ENCODE measurements at regions not wholly inside any gene's neighbourhood (a gene's known extent, or its start where the extent isn't known, plus 50 kb on each side); places are given as distances from the start of the nearest gene placed in this dataset.

DNA sequence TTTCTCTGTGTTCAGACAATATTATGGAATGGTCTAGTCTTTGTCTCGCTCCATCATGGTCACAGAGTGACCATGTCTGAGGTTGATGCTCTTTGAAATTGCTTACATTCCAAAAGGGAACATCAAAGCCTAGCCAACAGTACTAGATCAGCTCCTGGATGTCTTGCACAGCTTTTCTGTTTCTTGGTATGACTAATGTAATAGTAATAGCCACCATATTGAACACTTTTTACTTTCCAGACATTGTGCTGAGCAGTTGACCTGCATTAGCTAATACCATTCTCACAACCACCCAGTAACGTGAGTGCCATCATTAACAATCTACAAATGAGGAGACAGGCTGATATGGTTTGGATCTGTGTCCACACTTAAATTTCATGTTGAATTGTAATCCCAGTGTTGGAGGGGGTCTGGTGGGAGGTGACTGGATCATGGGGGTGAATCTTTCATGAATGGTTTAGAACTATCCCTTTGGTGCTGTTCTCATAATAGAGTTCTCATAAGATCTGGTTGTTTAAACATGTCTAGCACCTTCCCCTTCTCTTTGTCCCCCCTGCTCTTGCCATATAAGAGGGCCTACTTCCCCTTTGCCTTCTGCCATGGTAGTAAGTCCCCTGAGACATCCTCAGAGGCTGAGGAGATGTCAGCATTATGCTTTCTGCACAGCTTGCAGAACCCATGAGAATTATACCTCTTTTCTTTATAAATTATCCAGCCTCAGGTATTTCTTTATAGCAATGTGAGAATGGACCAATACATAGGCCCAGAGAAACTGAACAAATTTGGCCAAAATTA is 577.5 kb upstream of the CLINT1 start:
- no peak overlapping the region for H3K4me3 ChIP-seq (ENCODE audit: low read depth, low read length)
- TF ChIP-seq, protein P1, sequence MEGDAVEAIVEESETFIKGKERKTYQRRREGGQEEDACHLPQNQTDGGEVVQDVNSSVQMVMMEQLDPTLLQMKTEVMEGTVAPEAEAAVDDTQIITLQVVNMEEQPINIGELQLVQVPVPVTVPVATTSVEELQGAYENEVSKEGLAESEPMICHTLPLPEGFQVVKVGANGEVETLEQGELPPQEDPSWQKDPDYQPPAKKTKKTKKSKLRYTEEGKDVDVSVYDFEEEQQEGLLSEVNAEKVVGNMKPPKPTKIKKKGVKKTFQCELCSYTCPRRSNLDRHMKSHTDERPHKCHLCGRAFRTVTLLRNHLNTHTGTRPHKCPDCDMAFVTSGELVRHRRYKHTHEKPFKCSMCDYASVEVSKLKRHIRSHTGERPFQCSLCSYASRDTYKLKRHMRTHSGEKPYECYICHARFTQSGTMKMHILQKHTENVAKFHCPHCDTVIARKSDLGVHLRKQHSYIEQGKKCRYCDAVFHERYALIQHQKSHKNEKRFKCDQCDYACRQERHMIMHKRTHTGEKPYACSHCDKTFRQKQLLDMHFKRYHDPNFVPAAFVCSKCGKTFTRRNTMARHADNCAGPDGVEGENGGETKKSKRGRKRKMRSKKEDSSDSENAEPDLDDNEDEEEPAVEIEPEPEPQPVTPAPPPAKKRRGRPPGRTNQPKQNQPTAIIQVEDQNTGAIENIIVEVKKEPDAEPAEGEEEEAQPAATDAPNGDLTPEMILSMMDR (IDR thresholded peaks at IDR 0.05; ENCODE audit: borderline replicate concordance, insufficient read depth, low read depth, low read length), result no peak

DNA sequence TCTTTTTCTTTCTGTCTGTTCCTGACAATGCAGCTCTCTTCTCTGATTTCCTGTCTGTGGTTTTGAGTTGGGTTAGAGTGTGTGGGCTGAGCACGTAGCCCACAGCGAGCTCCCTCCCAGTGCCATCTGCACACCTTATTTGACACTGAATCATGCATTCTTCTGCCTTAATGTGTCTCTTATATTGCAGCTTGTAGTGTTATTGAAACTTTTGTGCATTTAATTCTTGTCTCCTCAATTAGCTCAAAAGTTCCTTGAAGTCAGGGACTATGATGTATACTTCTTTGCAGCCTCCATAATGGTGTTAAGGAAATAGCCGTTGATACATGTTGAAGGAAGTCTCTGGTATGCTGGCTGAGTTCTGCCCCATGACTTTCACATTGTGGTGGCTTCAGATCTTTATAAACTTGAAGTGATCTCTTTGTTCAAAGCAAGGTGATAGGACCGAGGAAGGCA is 576.2 kb upstream of the CLINT1 start:
- TF ChIP-seq, protein P1 (IDR thresholded peaks at IDR 0.05; ENCODE audit: borderline replicate concordance, insufficient read depth, low read depth, low read length), result no peak
- no peak overlapping the region for H3K4me3 ChIP-seq (ENCODE audit: low read depth, low read length)

DNA sequence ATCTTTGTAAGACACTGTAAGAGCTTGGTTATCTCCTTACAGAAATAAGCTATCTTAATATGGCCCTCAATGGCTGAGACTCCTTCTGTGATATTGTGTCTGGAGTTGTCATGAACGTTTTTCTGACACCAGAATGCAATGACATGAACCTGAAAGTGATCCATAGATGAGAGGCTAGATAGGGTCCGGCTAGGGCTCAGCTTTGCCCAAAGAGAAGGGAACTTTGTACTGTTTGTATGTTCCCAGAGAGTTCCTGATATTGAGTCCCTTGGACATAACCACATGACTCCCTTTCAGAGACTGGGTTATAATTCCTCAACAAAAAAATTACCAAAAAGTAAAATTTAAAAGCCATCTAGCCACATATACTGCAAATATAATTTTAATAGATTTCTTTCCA is 575.8 kb upstream of the CLINT1 start:
- no peak overlapping the region for H3K4me3 ChIP-seq (ENCODE audit: low read depth, low read length)
- TF ChIP-seq, protein P1 (IDR thresholded peaks at IDR 0.05; ENCODE audit: borderline replicate concordance, insufficient read depth, low read depth, low read length), result no peak

DNA sequence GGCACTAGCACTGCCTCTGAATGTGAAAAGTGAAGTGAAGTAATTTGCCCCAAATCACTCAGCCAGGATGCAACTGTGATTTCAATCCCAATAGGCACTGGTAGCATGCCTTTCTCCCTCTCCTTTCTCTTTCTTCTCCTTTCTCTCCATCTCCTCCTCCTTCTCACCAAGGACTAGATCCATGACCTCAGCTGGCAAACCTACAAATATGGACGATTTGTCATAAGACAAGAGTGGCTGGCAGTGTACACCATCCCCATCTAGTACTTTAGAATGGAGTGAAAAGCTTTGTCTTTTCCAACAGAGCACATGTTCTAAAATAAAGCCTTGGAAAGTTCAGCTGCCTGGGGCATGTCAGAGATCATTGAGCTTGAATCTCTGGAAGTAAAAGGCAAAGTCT is 574.7 kb upstream of the CLINT1 start:
- TF ChIP-seq, protein P1 (IDR thresholded peaks at IDR 0.05; ENCODE audit: borderline replicate concordance, insufficient read depth, low read depth, low read length), result no peak

DNA sequence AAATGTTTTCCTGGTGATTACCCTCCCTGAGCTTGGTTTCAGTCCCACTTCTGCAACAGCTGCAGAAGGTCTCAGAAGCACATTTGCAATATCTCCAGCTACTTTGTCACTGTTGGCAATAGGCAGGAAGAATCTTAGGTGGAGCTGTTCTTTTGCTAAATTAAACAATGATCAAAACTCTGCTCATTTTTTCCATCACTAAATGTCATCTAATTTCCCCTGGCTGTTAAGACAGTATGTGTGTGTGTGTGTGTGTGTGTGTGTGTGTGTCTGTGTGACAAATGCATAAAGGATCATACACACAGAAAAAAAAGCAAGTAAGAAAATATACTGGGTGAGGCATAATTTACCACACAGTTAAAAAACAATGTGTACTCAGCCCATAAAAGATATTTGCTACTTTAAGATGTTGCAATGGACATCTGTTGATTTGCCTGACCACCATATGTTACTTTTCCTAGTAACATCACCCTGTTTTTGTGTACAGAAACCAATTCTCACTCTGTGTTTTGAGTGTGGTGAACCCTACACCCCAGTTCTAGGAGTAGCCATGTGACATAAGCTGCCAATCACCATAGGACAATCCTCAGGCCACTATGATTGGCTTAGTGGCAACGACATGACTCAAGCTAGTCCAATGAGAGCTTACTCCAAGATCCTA is 572.6 kb upstream of the CLINT1 start:
- TF ChIP-seq, protein P1 (IDR thresholded peaks at IDR 0.05; ENCODE audit: borderline replicate concordance, insufficient read depth, low read depth, low read length), result no peak
- no peak overlapping the region for H3K4me3 ChIP-seq (ENCODE audit: low read depth, low read length)

More for the DNA sequence above, 574.7 kb upstream of the CLINT1 start:
- no peak overlapping the region for H3K4me3 ChIP-seq (ENCODE audit: low read depth, low read length)

DNA sequence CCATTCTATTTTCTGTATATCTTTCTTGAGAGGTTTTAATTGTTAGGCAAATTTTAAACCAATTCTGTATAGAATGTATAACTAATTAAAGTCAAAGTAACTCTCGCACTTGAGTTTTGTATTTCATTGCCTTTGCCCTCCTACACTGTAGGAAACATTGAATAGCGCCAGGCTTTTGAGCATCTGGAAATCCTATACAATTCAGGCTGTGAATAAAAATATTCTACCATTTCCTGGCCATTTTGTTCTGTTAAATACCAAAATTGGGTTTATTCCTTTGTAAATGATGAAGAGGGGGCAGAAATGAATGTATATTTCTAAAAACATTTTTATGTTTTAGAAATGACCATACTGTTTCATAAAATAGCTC is 571.8 kb upstream of the CLINT1 start:
- TF ChIP-seq, protein P1 (IDR thresholded peaks at IDR 0.05; ENCODE audit: borderline replicate concordance, insufficient read depth, low read depth, low read length), result no peak
- no peak overlapping the region for H3K4me3 ChIP-seq (ENCODE audit: low read depth, low read length)
